HL-60/S4 treated with retinoic acid at 250 ng/mL for 4 days and 3 days (cell line): ENCODE measurements at regions not wholly inside any gene's neighbourhood (a gene's known extent, or its start where the extent isn't known, plus 50 kb on each side); places are given as distances from the start of the nearest gene placed in this dataset.

Source experiments
- in situ Hi-C: fragments of 300-500 bp; cut with MboI; formaldehyde crosslinking; loops from 2 replicates; pipeline ENCODE4 v1.7.0; 2022; ENCODE audit warnings: low sequenced_read_pairs

DNA sequence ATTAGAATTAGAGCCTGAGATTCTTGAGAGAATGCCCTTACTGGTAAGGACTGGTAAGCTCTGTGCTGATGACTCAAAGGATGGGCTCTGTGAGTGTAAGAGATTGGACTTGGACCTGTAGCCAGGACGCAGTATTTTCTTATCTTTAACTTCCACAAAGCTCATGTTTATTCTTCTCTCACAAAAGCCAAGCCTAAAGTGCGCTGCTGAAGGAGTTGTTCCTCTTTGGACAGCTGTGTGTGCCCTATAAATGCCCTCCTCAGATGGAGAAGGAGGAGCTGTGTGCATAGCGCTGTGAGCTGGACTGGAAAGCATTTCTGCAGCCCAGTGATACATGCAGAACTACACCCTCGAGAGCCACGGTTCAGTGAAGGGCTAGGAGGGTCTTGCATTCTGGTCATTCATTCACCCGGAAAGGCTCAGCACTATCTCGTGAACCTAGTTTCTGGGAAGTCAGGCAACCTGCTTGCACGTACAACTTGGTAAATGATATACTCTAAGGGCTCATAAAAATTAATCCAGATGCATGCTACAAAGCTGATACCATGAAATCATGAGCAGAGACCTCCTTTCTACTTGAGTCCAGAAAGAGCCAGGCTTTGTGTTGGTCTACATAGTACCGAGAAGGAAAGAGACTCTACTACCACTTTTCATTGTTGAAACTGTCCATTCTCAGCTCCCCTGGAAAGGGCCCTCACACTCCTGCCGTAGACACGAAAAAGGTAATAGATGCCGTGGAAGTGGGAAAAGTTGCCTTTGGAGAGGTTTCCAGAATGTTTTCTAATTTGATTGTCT, 103.0 kb upstream of the TBL1XR1 start:
- in situ Hi-C loops: no loop called here

GRCh38 chr3:177300842-177301241, 103.6 kb upstream of the TBL1XR1 start:
- in situ Hi-C loops: no loop called here

DNA sequence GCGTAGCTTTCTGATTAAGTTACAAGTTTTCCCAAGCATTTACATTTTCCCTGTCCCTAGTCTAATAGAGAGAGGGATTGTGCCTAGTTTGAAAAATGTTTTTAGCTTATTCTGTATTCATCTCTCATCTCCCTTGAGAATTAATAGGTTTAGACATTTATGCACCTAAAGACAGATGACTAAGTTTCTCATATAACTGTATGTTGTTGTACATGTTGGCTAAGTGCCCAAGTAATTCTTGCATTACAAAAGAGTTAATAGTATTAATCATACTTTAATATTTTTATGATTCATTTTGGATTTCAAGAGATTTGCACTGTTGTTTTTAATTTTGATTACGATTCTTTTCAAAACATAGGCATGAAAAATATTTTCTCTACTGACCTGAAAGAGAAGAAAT, 109.0 kb upstream of the TBL1XR1 start:
- in situ Hi-C loops: no loop called here

- in situ Hi-C loops: no loop called here
These were observed 110.1 kb upstream of the TBL1XR1 start for GRCh38 chr3:177307391-177307790.

GRCh38 chr3:177307826-177308225, 110.5 kb upstream of the TBL1XR1 start:
- in situ Hi-C loops: no loop called here

DNA sequence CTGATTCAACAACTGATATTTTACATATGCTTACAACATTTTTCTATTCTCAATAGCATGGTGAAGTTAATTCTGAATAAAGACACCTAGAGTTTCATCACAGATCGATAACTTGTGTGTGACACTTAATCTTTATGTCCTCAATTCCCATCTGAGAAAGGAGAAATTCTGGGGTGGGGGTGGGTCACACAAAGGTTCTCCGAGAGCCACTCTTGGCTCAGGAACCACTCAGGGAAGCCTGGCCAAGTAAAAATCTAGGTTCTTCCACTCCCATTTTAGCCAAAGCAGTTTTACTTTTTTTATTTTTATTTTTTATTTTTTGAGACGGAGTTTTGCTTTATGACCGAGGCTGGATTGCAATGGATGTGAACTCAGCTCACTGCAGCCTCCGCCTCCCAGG, 111.0 kb upstream of the TBL1XR1 start:
- in situ Hi-C loops: no loop called here

DNA sequence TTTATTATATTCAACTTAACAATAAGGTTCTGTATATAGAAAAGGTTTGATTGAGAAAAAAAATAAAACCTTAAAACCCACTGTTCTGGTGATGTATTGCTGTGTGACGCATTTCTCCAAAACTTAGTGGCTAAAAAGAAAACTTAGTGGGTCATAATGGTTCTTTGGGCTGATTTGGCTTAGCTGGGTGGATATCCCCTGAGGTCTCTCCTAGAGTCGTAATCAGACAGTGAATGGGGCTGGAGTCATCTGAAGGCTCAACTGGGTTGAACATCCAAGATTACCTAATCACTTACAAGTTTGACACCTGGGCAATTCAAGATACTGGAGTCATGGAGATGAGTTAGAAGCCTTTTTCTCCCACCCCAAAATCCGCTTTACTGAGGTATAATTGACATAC, 111.6 kb upstream of the TBL1XR1 start:
- in situ Hi-C loops: no loop called here

GRCh38 chr3:177312491-177312890, 115.2 kb upstream of the TBL1XR1 start:
- in situ Hi-C loops: no loop called here

- in situ Hi-C loops: no loop called here
These were observed 117.6 kb upstream of the TBL1XR1 start for GRCh38 chr3:177314897-177315296.

DNA sequence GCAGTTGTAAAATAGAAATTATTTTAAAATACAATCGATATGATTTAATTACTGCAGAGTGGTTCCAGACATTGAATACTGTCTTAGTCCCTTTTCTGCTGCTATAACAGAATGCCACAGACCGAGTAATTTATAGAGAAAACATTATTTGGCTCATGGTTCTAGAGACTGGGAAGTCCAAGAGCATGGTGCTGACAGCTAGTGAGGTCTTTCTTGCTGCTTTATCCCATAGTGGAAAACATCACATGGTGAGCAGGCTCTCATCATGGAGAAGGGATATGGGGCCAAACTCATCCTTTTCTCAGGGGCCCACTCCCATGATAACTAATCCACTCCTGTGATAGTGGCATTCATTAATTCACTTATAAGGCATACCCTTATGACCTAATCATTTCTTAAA, 120.0 kb upstream of the TBL1XR1 start:
- in situ Hi-C loops: no loop called here

- in situ Hi-C loops: no loop called here
These were observed 121.3 kb upstream of the TBL1XR1 start for GRCh38 chr3:177318559-177318958.

- in situ Hi-C loops: no loop called here
These were observed 123.5 kb upstream of the TBL1XR1 start for GRCh38 chr3:177320765-177321247.

- in situ Hi-C loops: no loop called here
These were observed 124.5 kb upstream of the TBL1XR1 start for GRCh38 chr3:177321819-177322218.

DNA sequence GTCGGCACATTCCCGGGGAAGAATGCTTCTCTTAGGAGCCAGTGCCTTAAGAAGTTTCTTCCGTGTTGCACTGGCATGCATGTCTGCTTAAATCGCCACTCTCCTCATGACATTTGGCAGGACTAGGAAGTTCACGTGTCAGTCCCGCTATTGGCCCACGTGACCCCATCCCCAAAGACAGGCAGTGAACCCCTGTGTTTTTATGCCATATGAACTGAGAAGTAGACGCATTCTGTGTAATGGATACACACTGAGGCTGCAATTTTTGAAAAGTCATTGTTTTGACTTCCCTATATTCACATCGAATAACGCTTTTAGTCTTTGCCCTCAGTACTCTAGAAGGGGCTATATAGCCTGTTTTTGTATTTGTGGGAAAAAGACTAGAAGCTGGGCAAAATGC, 125.6 kb upstream of the TBL1XR1 start:
- in situ Hi-C loops: no loop called here

- in situ Hi-C loops: no loop called here
These were observed 132.6 kb upstream of the TBL1XR1 start for GRCh38 chr3:177329854-177330253.

DNA sequence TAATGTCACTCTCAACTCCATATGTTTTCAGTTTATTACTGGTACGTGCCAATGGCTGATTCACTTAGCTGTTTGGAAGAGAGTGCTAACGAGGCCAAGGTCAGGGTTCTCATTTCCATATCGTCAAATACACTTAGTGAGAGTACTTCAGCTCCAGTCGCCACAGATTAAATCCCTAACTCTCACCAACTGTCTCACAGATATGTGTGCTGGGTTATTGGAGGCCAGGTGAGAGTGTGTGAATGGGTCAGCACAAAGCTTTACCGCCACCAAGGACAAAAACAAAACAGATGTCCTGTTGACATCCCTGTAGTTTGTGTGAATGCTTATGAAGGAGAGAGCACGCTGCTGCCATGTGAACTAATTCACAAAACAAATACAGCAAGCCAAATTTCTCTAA, 133.5 kb upstream of the TBL1XR1 start:
- in situ Hi-C loops: no loop called here

GRCh38 chr3:177331203-177331835, 134.0 kb upstream of the TBL1XR1 start:
- in situ Hi-C loops: no loop called here

DNA sequence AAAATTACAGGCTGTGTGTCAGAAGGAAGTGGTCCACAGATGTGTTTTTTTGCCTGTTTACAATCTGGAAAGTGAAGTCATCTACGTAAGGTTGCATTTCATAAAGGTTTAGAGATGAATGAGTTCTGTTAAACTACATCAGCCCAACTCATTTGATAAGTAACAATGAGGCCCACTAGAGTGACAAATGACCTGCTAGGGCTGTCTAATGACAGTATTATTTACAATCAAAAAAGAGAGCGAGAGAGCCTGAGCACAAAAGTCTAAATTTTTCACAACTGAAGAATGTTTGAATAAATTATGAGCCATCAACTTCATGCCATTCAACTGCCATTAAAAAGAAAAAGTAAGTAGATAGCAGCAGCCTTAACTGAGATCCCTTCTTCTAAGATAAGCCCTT, 135.7 kb upstream of the TBL1XR1 start:
- in situ Hi-C loops: no loop called here

DNA sequence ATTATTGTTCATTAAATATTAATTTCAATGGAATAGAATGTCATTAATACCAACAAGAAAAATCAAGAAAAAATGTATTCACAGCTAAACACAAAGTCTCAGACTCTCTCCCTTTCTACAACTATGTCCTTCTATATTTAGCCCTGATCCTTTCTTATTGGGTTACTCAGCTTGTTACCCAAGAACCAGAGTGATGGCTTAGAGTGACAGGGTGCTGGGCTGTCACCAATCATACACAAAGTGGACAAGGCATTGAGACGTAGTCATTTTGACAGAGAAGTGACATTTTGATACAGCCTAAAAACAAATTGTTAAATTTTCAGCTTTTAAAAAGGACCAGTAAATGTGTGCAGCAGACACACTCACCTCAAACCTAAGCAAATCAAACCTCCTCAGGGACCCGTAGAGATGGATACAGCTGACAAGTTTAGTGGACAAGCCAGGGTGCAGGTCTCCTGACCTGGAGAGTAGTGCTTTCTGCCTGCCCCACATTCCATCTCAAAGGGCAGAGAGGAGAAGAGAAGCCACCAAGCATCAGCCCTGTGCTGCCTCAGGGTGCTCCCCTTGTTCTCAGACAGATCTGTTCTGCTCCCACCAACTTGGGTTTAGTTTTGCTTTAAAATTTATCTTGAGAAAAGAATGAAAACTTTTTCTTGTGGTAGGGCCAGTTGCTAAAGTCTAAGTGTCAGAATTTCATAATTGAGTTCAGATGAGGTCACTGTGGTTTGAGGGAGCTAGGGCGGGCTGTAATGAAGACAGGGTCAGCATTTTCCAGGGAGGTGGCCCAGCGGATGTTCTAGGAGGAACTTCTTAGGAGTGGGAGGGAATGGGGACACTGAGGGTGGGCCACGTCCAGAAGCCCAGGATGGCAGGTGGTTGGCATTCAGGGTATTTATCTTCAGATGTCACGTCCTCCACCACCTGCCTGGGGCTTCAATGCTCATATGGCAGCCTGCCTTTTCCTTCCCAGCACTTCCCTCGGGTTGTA, 136.5 kb upstream of the TBL1XR1 start:
- in situ Hi-C loops: no loop called here

GRCh38 chr3:177334803-177335202, 137.5 kb upstream of the TBL1XR1 start:
- in situ Hi-C loops: no loop called here

GRCh38 chr3:177335728-177336127, 138.4 kb upstream of the TBL1XR1 start:
- in situ Hi-C loops: no loop called here
